ENCODE measurements at regions not wholly inside any gene's neighbourhood (a gene's known extent, or its start where the extent isn't known, plus 50 kb on each side); places are given as distances from the start of the nearest gene placed in this dataset.

- FAIRE-seq = no peak
Observed at GRCh38 chr2:239773228-239774141, 251.7 kb downstream of the NDUFA10 start.

GRCh38 chr2:239772721-239773120 lies 252.4 kb downstream of the NDUFA10 start:
- no peak for DNase-seq (ENCODE audit: low spot score in 2 of 2)
- FAIRE-seq = no peak

More at GRCh38 chr2:239773228-239774141, 251.7 kb downstream of the NDUFA10 start:
- no peak for DNase-seq (ENCODE audit: low spot score in 2 of 2)

GRCh38 chr2:239770246-239770639 lies 254.9 kb downstream of the NDUFA10 start:
- FAIRE-seq (no peak), DNase-seq (ENCODE audit: low spot score in 2 of 2) (no peak)

- DNase-seq (ENCODE audit: low spot score in 2 of 2) (no peak), FAIRE-seq (no peak)
Observed at GRCh38 chr2:239769554-239770245, 255.4 kb downstream of the NDUFA10 start.

- FAIRE-seq (no peak), DNase-seq (ENCODE audit: low spot score in 2 of 2) (no peak)
Observed at GRCh38 chr2:239768907-239769553, 256.1 kb downstream of the NDUFA10 start.

GRCh38 chr2:239768031-239768790 lies 256.9 kb downstream of the NDUFA10 start:
- no peak for DNase-seq (ENCODE audit: low spot score in 2 of 2)
- FAIRE-seq = no peak

DNA sequence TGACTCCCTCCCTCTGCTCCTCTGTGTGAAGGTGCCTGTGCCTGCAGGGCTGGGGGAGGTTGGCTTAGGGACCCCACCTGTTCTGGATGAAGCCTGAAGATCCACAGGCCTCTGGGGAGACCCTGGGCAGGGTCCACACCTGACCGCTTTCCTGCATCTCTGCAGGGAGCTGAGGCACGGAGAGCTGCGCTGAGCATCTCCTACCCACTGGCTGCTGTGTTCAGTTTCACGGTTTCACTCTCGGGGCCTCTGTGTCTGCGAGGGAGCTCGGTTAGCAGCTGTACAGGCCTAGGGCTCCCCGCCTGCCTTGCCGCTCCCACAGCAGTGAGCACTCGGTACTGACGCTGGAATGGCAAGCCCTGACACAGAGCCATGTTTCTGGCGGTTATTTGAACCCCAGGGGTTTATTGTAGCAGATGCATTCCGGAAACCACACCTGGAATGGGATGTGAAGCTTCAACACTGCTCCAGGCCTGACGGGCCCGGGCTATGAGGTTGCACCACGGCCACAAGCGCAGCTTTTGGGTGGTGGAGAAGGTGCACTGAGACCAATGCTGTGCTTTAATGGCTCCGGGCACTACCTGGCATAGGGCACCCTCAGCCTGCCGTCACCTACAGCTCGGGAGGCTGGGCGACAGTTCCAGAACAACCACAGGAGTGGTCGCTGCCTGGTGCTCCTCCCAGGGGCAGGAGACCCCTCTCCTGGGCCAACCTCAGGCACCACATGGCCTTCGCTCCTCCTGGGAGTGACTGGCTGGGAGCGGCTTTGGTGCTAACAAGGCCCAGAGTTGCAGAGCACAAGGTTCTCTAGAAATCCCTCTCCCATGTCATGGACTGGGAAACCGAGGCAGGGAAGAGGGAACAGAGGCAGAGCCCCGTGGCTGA lies 257.9 kb downstream of the NDUFA10 start:
- no peak for DNase-seq (ENCODE audit: low spot score in 2 of 2)
- FAIRE-seq = no peak

- FAIRE-seq (no peak), DNase-seq (ENCODE audit: low spot score in 2 of 2) (no peak)
Observed at GRCh38 chr2:239765911-239766310, 259.2 kb downstream of the NDUFA10 start.

DNA sequence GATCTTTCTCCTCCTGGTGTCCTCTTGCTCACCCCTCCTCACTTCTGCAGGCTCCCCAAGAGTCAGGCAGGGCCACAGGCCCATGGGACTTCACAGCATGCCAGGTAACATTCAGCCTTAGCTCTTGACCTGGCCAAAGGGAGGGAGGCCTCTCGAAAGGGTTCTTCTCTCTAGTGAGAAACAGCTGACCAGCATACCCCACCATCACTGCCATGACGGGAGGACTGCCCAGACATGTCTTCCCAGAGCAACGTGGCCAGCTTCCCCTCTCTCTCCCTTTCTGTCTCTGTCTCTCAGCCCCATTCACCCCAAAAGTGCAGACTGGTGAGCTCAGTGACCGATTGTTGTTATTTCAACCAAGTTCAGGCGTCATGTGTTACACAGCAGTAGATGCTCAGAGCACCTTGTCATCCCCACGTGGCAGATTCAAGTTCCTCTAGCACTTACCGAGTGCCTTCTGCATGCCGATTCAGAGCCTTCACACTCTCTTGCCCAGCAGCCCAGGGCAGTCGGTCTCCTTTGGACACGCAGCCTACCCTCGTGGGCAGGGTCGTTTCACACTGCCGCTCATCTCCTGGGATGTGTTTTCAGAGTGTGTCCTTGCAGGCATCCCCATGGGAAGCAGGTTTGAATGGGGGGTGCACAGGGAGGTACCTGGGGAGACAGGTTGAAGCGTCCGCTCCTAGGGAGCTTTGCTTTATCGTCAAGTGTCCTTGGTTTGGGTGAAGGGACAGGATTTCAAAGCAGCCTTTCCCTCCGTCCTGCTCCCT lies 259.9 kb downstream of the NDUFA10 start:
- FAIRE-seq (no peak), DNase-seq (ENCODE audit: low spot score in 2 of 2) (no peak)

GRCh38 chr2:239763433-239764097 lies 261.6 kb downstream of the NDUFA10 start:
- FAIRE-seq (no peak), DNase-seq (ENCODE audit: low spot score in 2 of 2) (no peak)

DNA sequence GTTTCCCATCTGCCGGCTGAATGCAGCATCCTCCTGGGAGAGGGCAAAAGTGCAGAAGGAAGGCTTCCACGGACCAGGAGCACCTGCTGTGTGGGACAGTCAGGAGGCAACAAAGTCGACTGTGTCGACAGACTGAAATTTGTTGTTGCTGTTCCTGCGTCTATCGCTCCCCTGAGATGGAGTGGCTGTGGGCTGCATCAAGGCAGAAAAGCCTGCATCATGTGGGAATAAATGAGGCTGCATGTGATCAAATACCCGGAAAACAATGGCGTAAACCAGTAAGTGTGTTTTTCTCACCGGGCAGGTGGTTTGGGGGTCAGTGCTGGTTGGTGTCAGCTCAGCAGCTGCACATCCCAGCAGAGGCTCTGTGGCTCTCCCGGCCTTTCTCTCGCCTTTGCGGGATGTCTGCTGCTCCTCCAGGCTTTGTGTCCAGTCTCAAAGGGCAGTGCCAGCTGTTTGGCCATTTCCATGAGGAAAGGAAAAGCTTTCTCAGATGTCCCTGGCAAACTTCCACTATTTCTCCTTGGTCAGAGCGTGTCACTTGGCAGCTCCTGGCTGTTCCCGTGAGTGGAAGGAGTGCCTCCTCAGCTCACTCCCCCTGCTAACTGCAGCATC lies 262.4 kb downstream of the NDUFA10 start:
- DNase-seq (ENCODE audit: low spot score in 2 of 2) (peak in 1 of 2 donors; percentile 45), FAIRE-seq (no peak)

DNA sequence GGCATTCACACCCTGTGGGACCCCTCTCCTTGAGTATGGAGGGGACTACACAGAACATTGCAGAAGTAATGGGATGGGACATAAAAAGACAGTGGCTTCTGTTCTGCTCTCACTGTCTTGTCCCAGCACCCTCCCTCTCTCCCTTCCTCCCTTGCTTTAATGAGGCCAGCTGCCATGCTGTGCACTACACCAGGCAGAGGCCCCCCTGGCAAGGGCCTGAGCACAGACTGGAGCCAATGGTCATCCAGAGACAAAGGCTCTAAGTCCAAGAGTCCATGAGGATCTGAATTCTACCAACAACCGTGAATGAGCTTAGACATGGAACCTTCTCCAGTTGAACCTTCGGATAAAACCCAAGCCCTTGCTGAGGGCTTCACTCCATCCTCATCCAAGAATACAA lies 263.0 kb downstream of the NDUFA10 start:
- FAIRE-seq (no peak), DNase-seq (ENCODE audit: low spot score in 2 of 2) (no peak)

DNA sequence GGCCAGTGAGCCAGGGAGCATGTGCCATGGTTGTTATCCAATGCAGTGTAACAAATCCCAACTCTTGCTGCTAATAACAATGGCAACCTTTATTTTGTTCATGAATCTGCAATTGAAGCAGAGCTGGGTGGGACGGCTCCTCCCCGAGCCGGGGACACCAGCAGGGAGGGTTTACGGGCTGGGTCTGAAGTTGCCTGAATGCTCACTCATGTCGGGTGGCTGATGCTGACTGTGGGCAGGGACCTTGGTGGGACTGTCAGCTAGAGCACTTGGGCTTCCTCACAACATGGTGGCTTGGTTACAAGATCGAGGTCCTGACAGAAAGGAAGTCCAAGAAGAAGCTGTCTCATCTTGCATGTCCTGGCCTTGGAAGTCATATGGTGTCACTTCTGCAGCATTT lies 264.5 kb downstream of the NDUFA10 start:
- no peak for FAIRE-seq
- DNase-seq (ENCODE audit: low spot score in 2 of 2) = no peak

- no peak for DNase-seq (ENCODE audit: low spot score in 2 of 2)
Observed at GRCh38 chr2:239758279-239758877, 266.8 kb downstream of the NDUFA10 start.

GRCh38 chr2:239756790-239757760 lies 268.1 kb downstream of the NDUFA10 start:
- FAIRE-seq (no peak), DNase-seq (ENCODE audit: low spot score in 2 of 2) (peak in 1 of 2 donors; percentile 57)

More at GRCh38 chr2:239758279-239758877, 266.8 kb downstream of the NDUFA10 start:
- no peak for FAIRE-seq

Measured in frontal cortex (tissue), 3 donors.